ENCODE measurements at regions not wholly inside any gene's neighbourhood (a gene's known extent, or its start where the extent isn't known, plus 50 kb on each side); places are given as distances from the start of the nearest gene placed in this dataset.

GRCh38 chr7:79823246-79823951 is 311.2 kb upstream of the GNAI1 start:
- no peak for TF ChIP-seq CTCF (IDR thresholded peaks at IDR 0.05; ENCODE audit: low read length)
- TF ChIP-seq EZH2 (optimal IDR thresholded peaks at IDR 0.05; ENCODE audit: low read depth, low read length): no peak
